Heart left ventricle (tissue), 16 donors: ENCODE measurements at regions not wholly inside any gene's neighbourhood (a gene's known extent, or its start where the extent isn't known, plus 50 kb on each side); places are given as distances from the start of the nearest gene placed in this dataset.
A peak's percentile ranks its signal among the peaks of the same experiment; 100 is the strongest.

Source experiments
- ATAC-seq, 4 donors: fragments of 200-7000 bp; cut with Tn5 transposase; one replicate each; pipeline ENCODE4 v1.9.1; 2020 to 2022; ENCODE audit warnings: moderate library complexity in 4 of 4, mild to moderate bottlenecking in 3 of 4, moderate number of reproducible peaks in 1 of 4
- DNase-seq, 5 donors: peaks; one replicate each; pipeline ENCODE4 v3.0.0-alpha.2; 2020
- H3K27ac ChIP-seq, 12 donors: fragments of 200-600 bp; sonication (generic) in 4 of 12; one replicate each; pipeline versions ENCODE4 v1.5.0 to v1.8.0; 2016 to 2022; ENCODE audit warnings: mild to moderate bottlenecking in 2 of 12
- H3K27me3 ChIP-seq, 9 donors: fragments of 200-600 bp; sonication (generic) in 2 of 9; one replicate each; pipeline versions ENCODE4 v1.5.1 to v1.8.0; 2016 to 2022; ENCODE audit warnings: mild to moderate bottlenecking in 3 of 9
- H3K36me3 ChIP-seq, 9 donors: fragments of 200-600 bp; sonication (generic) in 2 of 9; one replicate each; pipeline versions ENCODE4 v1.5.0 to v1.8.0; 2018 to 2022; ENCODE audit warnings: mild to moderate bottlenecking in 2 of 9
- H3K4me1 ChIP-seq, 12 donors: fragments of 200-600 bp; sonication (generic) in 4 of 12; one replicate each; pipeline versions ENCODE4 v1.5.0 to v1.8.0; 2016 to 2022; ENCODE audit warnings: mild to moderate bottlenecking in 3 of 12
- H3K4me3 ChIP-seq, 12 donors: fragments of 200-600 bp; sonication (generic) in 4 of 12; one replicate each; pipeline versions ENCODE4 v1.5.0 to v1.8.0; 2017 to 2022; ENCODE audit warnings: mild to moderate bottlenecking in 9 of 12, moderate library complexity in 4 of 12
- H3K9me3 ChIP-seq, 12 donors: fragments of 200-600 bp; sonication (generic) in 4 of 12; one replicate each; pipeline versions ENCODE4 v1.5.0 to v1.8.0; 2016 to 2022; ENCODE audit warnings: mild to moderate bottlenecking in 1 of 12
- POLR2A ChIP-seq, 2 donors: fragments of 450-650 bp; IDR thresholded peaks; one replicate each; pipeline ENCODE4 v1.6.1; 2017; ENCODE audit warnings: antibody characterized with exemption in 2 of 2, mild to moderate bottlenecking in 2 of 2, moderate library complexity in 2 of 2
- WGBS, 4 donors: extraction: QIAGEN DNeasy Blood & Tissue Kit in 2 of 4; methylation state at CpG; one replicate each; pipeline versions ENCODE4 v1.1.5 to v1.1.7; 2013 to 2018; 5-methylcytosine and 5-hydroxymethylcytosine counted together
- intact Hi-C, 10 donors: fragments of 100-400 bp; cut with DNase I; formaldehyde crosslinking; loops; one replicate each; pipeline versions ENCODE4 v1.11.1 to v1.14.2; 2022
- TF ChIP-seq, protein P1 (sequence below), 12 donors: fragments of 200-600 bp; sonication (generic) in 4 of 12; IDR thresholded peaks; one replicate each; pipeline versions ENCODE4 v1.5.0 to v1.8.0; 2018 to 2022; ENCODE audit warnings: antibody characterized with exemption in 12 of 12, mild to moderate bottlenecking in 5 of 12
- donor health status: ischemic (EF 13 %, LVEDD 7.1; RV severe dilation, severe dysfunction).
- donor health status: healthy with polysubstance abuse.
- donor health status: DM: no; HTN: yes; CAD: no.
- donor health status: DM: no; HTN: no; CAD: no.
- donor health status: ischemic (EF 25% LVEDD 6.9; RV normal size, moderate dysfunction).
- donor health status: ischemic (EF 25% LVEDD 5.7; RV mildly dilated, moderate dysfunction).
- donor health status: healthy.
- donor health status: DM: yes; HTN: yes; CAD: no.
- donor health status: ischemic (EF 35%, LVEDD 5.7; RV mildly dilated, moderate dysfunction).
- donor health status: nonischemic (EF 11% LVEDD 7.7; RV severe dilation, severe dysfunction).
- donor health status: DM: yes; HTN: yes; CAD: no.
- donor health status: PGD.
- donor health status: ischemic (EF 29% LVEDD 5.4; RV normal size, mild dysfunction).
- donor health status: nonischemic (EF 23%, LVEDD 6.1; RV moderate dilation, normal function).

DNA sequence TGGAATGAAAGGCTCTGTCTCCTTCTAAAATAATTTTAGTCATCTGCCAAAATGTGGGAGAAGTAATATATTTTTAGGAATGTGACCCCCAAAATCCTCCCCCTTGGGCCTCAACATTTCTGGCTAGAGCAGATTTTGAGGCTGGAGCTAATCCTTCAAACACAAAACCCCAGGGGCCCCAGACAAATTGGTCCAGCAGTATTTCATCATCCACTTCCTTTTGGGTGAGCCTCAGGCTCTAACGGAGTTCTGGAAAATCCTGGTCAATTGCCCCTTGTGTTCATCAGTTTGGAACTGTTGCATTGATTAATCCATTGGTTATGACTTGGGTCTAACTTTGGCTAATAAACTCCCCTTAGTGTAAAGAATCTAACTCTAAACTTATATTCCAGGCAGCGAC, 67.4 kb upstream of the PCDH19 start:
- DNase-seq, result no peak

More for the DNA sequence above, 67.4 kb upstream of the PCDH19 start:
- no peak for ATAC-seq
- Histone ChIP-seq H3K4me3 (no peak overlapping the region), H3K9me3 (no peaks in the 10 kb centered on the region), H3K27ac (peak overlapping the region in 4 of 12 donors; percentile 11 to 43 (median 22)), H3K27me3 (no peaks in the 10 kb centered on the region), H3K4me1 (peaks cover 0 to 18% (median 0%) of the 10 kb centered on the region in 12 donors), H3K36me3 (no peaks in the 10 kb centered on the region)
- WGBS, 4 donors, result 47 to 63% (median 52%) methylated on average over 2 of the region's 2 CpGs
- intact Hi-C loops, result no loop called here
- no peak for TF ChIP-seq POLR2A (IDR thresholded peaks at IDR 0.05)
- TF ChIP-seq, protein P1, sequence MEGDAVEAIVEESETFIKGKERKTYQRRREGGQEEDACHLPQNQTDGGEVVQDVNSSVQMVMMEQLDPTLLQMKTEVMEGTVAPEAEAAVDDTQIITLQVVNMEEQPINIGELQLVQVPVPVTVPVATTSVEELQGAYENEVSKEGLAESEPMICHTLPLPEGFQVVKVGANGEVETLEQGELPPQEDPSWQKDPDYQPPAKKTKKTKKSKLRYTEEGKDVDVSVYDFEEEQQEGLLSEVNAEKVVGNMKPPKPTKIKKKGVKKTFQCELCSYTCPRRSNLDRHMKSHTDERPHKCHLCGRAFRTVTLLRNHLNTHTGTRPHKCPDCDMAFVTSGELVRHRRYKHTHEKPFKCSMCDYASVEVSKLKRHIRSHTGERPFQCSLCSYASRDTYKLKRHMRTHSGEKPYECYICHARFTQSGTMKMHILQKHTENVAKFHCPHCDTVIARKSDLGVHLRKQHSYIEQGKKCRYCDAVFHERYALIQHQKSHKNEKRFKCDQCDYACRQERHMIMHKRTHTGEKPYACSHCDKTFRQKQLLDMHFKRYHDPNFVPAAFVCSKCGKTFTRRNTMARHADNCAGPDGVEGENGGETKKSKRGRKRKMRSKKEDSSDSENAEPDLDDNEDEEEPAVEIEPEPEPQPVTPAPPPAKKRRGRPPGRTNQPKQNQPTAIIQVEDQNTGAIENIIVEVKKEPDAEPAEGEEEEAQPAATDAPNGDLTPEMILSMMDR (IDR thresholded peaks at IDR 0.05), result no peak
